Sigmoid colon (tissue), 6 donors: ENCODE measurements at regions not wholly inside any gene's neighbourhood (a gene's known extent, or its start where the extent isn't known, plus 50 kb on each side); places are given as distances from the start of the nearest gene placed in this dataset.

Experiments
- DNase-seq: peaks from one replicate; pipeline ENCODE4 v3.0.0-alpha.2; 2019
- H3K27ac ChIP-seq, 4 donors: fragments of 200-600 bp; sonication (generic); one replicate each; pipeline ENCODE4 v1.5.1; 2016 to 2019; ENCODE audit warnings: mild to moderate bottlenecking in 1 of 4
- H3K27me3 ChIP-seq, 3 donors: fragments of 200-600 bp; sonication (generic); one replicate each; pipeline ENCODE4 v1.5.1; 2019; ENCODE audit warnings: mild to moderate bottlenecking in 1 of 3
- H3K36me3 ChIP-seq, 4 donors: fragments of 200-600 bp; sonication (generic); one replicate each; pipeline ENCODE4 v1.5.1; 2016 to 2019
- H3K4me1 ChIP-seq, 4 donors: fragments of 200-600 bp; sonication (generic); one replicate each; pipeline ENCODE4 v1.5.1; 2017 to 2019
- H3K4me3 ChIP-seq, 4 donors: fragments of 200-600 bp; sonication (generic); one replicate each; pipeline ENCODE4 v1.5.1; 2017 to 2019; ENCODE audit warnings: mild to moderate bottlenecking in 2 of 4, moderate library complexity in 1 of 4
- H3K9me3 ChIP-seq, 4 donors: fragments of 200-600 bp in 3 of 4; sonication (generic) in 3 of 4; one replicate each; pipeline versions ENCODE4 v1.5.1 to v1.6.1; 2013 to 2019
- CTCF ChIP-seq, 4 experiments: fragments of 450-650 bp in 3 of 4; fragments of 200-600 bp in 1 of 4; IDR thresholded peaks; one replicate each; pipeline ENCODE4 v1.5.1; 2016 to 2019; ENCODE audit warnings: antibody characterized with exemption in 4 of 4, mild to moderate bottlenecking in 3 of 4, moderate library complexity in 2 of 4
- EP300 ChIP-seq, 4 donors: sonication (generic); formaldehyde crosslinking; IDR thresholded peaks; one replicate each; pipeline ENCODE4 v1.6.1; 2017; ENCODE audit warnings: antibody characterized with exemption in 4 of 4
- POLR2A ChIP-seq, 2 donors: fragments of 450-650 bp; IDR thresholded peaks; one replicate each; pipeline ENCODE4 v1.6.1; 2016; ENCODE audit warnings: antibody characterized with exemption in 2 of 2, mild to moderate bottlenecking in 2 of 2, moderate library complexity in 2 of 2
- POLR2AphosphoS5 ChIP-seq, 4 donors: sonication (generic); formaldehyde crosslinking; IDR thresholded peaks; one replicate each; pipeline ENCODE4 v1.6.1; 2017; ENCODE audit warnings: antibody characterized with exemption in 4 of 4
- WGBS, 2 donors: extraction: QIAGEN DNeasy Blood & Tissue Kit; methylation state at CpG; one replicate each; pipeline ENCODE4 v1.1.7; 2013; 5-methylcytosine and 5-hydroxymethylcytosine counted together
- intact Hi-C: fragments of 100-400 bp; cut with DNase I; formaldehyde crosslinking; loops from one replicate; pipeline ENCODE4 v1.15.1; 2023
- donor health status: healthy with polysubstance abuse.
- donor health status: healthy.

- no peaks in the 10 kb centered on the region for H3K9me3 ChIP-seq
- WGBS, 2 donors: 72 to 87% methylated on average over 6 of the region's 6 CpGs
- H3K27ac ChIP-seq: no peak overlapping the region
- TF ChIP-seq EP300 (IDR thresholded peaks at IDR 0.05) (no peak), POLR2A (IDR thresholded peaks at IDR 0.05) (no peak), CTCF (IDR thresholded peaks at IDR 0.05) (no peak), POLR2AphosphoS5 (IDR thresholded peaks at IDR 0.05) (no peak)
- intact Hi-C loops: no loop called here
- peaks cover 0 to 20% (median 14%) of the 10 kb centered on the region in 4 donors for H3K4me1 ChIP-seq
- no peaks in the 10 kb centered on the region for H3K36me3 ChIP-seq
- no peaks in the 10 kb centered on the region for H3K27me3 ChIP-seq
- no peak overlapping the region for H3K4me3 ChIP-seq
- DNase-seq: no peak
Measured at GRCh38 chr9:38316166-38316780, 76.2 kb upstream of the ALDH1B1 start.

GRCh38 chr9:38315085-38315595, 77.4 kb upstream of the ALDH1B1 start:
- Histone ChIP-seq H3K27me3 (no peaks in the 10 kb centered on the region), H3K4me1 (peaks cover 0 to 31% (median 21%) of the 10 kb centered on the region in 4 donors), H3K36me3 (no peaks in the 10 kb centered on the region), H3K27ac (no peak overlapping the region), H3K4me3 (no peak overlapping the region), H3K9me3 (no peaks in the 10 kb centered on the region)
- no peak for DNase-seq
- 84 to 86% methylated on average over 9 of the region's 9 CpGs for WGBS, 2 donors
- intact Hi-C loops: no loop called here
- TF ChIP-seq POLR2AphosphoS5 (IDR thresholded peaks at IDR 0.05) (no peak), EP300 (IDR thresholded peaks at IDR 0.05) (no peak), CTCF (IDR thresholded peaks at IDR 0.05) (no peak), POLR2A (IDR thresholded peaks at IDR 0.05) (no peak)

GRCh38 chr9:38313421-38313820, 79.1 kb upstream of the ALDH1B1 start:
- no peaks in the 10 kb centered on the region for H3K9me3 ChIP-seq
- TF ChIP-seq POLR2A (IDR thresholded peaks at IDR 0.05): no peak
- no peak for TF ChIP-seq POLR2AphosphoS5 (IDR thresholded peaks at IDR 0.05)
- no peak for TF ChIP-seq EP300 (IDR thresholded peaks at IDR 0.05)
- no peak for TF ChIP-seq CTCF (IDR thresholded peaks at IDR 0.05)
- DNase-seq: no peak
- no peak overlapping the region for H3K4me3 ChIP-seq
- H3K27me3 ChIP-seq: no peaks in the 10 kb centered on the region
- peaks cover 0 to 29% (median 18%) of the 10 kb centered on the region in 4 donors for H3K4me1 ChIP-seq
- H3K36me3 ChIP-seq: no peaks in the 10 kb centered on the region
- 71 to 76% methylated on average over 6 of the region's 6 CpGs for WGBS, 2 donors
- intact Hi-C loops: no loop called here
- no peak overlapping the region for H3K27ac ChIP-seq

- no peak overlapping the region for H3K4me3 ChIP-seq
- H3K27me3 ChIP-seq: no peaks in the 10 kb centered on the region
- TF ChIP-seq CTCF (IDR thresholded peaks at IDR 0.05): no peak
- no peak for TF ChIP-seq EP300 (IDR thresholded peaks at IDR 0.05)
- TF ChIP-seq POLR2AphosphoS5 (IDR thresholded peaks at IDR 0.05): no peak
- no peak for TF ChIP-seq POLR2A (IDR thresholded peaks at IDR 0.05)
- no peaks in the 10 kb centered on the region for H3K9me3 ChIP-seq
- no peak for DNase-seq
- H3K36me3 ChIP-seq: no peaks in the 10 kb centered on the region
- no peak overlapping the region for H3K27ac ChIP-seq
- H3K4me1 ChIP-seq: peaks cover 0 to 29% (median 17%) of the 10 kb centered on the region in 4 donors
- intact Hi-C loops: no loop called here
- WGBS, 2 donors: 91 to 94% methylated on average over 4 of the region's 4 CpGs
Measured at GRCh38 chr9:38312406-38312805, 80.1 kb upstream of the ALDH1B1 start.
